ENCODE measurements at regions not wholly inside any gene's neighbourhood (a gene's known extent, or its start where the extent isn't known, plus 50 kb on each side); places are given as distances from the start of the nearest gene placed in this dataset.

- TF ChIP-seq CTCF (IDR thresholded peaks at IDR 0.05): no peak
- H3K4me1 ChIP-seq (ENCODE audit: control insufficient read depth in 1 of 2, low read depth in 2 of 2): no peaks in the 10 kb centered on the region
- DNase-seq (ENCODE audit: low spot score): no peak
- ATAC-seq (ENCODE audit: insufficient number of reproducible peaks, low FRiP score, low read depth): no peak
- H3K4me3 ChIP-seq: no peak overlapping the region
- H3K27ac ChIP-seq: no peak overlapping the region
- no peaks in the 10 kb centered on the region for H3K9me3 ChIP-seq
- H3K27me3 ChIP-seq (replicated peaks; ENCODE audit: insufficient read depth): no peaks in the 10 kb centered on the region
- no peaks in the 10 kb centered on the region for H3K36me3 ChIP-seq
Observed at GRCh38 chr14:38791862-38792261, 311.2 kb downstream of the SEC23A start.

- H3K27me3 ChIP-seq (replicated peaks; ENCODE audit: insufficient read depth): no peaks in the 10 kb centered on the region
- H3K27ac ChIP-seq: no peak overlapping the region
- H3K4me1 ChIP-seq (ENCODE audit: control insufficient read depth in 1 of 2, low read depth in 2 of 2): no peaks in the 10 kb centered on the region
- H3K9me3 ChIP-seq: no peaks in the 10 kb centered on the region
- no peak for ATAC-seq (ENCODE audit: insufficient number of reproducible peaks, low FRiP score, low read depth)
- no peak for TF ChIP-seq CTCF (IDR thresholded peaks at IDR 0.05)
- no peak overlapping the region for H3K4me3 ChIP-seq
- H3K36me3 ChIP-seq: no peaks in the 10 kb centered on the region
- DNase-seq (ENCODE audit: low spot score): no peak
Observed at GRCh38 chr14:38790916-38791315, 312.1 kb downstream of the SEC23A start.

- Histone ChIP-seq H3K4me1 (ENCODE audit: control insufficient read depth in 1 of 2, low read depth in 2 of 2) (no peaks in the 10 kb centered on the region), H3K4me3 (no peak overlapping the region), H3K27ac (no peak overlapping the region), H3K9me3 (no peaks in the 10 kb centered on the region), H3K36me3 (no peaks in the 10 kb centered on the region), H3K27me3 (replicated peaks; ENCODE audit: insufficient read depth) (no peaks in the 10 kb centered on the region)
- no peak for ATAC-seq (ENCODE audit: insufficient number of reproducible peaks, low FRiP score, low read depth)
- no peak for TF ChIP-seq CTCF (IDR thresholded peaks at IDR 0.05)
- DNase-seq (ENCODE audit: low spot score): no peak
Observed at GRCh38 chr14:38789805-38790204, 313.2 kb downstream of the SEC23A start.

GRCh38 chr14:38788060-38788459, 315.0 kb downstream of the SEC23A start:
- H3K27ac ChIP-seq: no peak overlapping the region
- ATAC-seq (ENCODE audit: insufficient number of reproducible peaks, low FRiP score, low read depth): no peak

GRCh38 chr14:38786921-38787320, 316.1 kb downstream of the SEC23A start:
- TF ChIP-seq CTCF (IDR thresholded peaks at IDR 0.05): no peak
- DNase-seq (ENCODE audit: low spot score) (no peak), ATAC-seq (ENCODE audit: insufficient number of reproducible peaks, low FRiP score, low read depth) (no peak)
- no peak overlapping the region for H3K27ac ChIP-seq
- no peaks in the 10 kb centered on the region for H3K4me1 ChIP-seq (ENCODE audit: control insufficient read depth in 1 of 2, low read depth in 2 of 2)
- no peak overlapping the region for H3K4me3 ChIP-seq
- no peaks in the 10 kb centered on the region for H3K27me3 ChIP-seq (replicated peaks; ENCODE audit: insufficient read depth)
- H3K36me3 ChIP-seq: no peaks in the 10 kb centered on the region
- no peaks in the 10 kb centered on the region for H3K9me3 ChIP-seq

More at GRCh38 chr14:38788060-38788459, 315.0 kb downstream of the SEC23A start:
- Histone ChIP-seq H3K36me3 (no peaks in the 10 kb centered on the region), H3K4me3 (no peak overlapping the region), H3K9me3 (no peaks in the 10 kb centered on the region), H3K27me3 (replicated peaks; ENCODE audit: insufficient read depth) (no peaks in the 10 kb centered on the region), H3K4me1 (ENCODE audit: control insufficient read depth in 1 of 2, low read depth in 2 of 2) (no peaks in the 10 kb centered on the region)
- no peak for DNase-seq (ENCODE audit: low spot score)
- no peak for TF ChIP-seq CTCF (IDR thresholded peaks at IDR 0.05)
